Cerebellar cortex (tissue), 1 donor: ENCODE measurements at regions not wholly inside any gene's neighbourhood (a gene's known extent, or its start where the extent isn't known, plus 50 kb on each side); places are given as distances from the start of the nearest gene placed in this dataset.

ENCODE experiments used
- DNase-seq: peaks from one replicate; pipeline ENCODE4 v3.0.0-alpha.2; 2015; ENCODE audit warnings: low spot score

GRCh38 chr21:25024639-25025038 is 582.6 kb downstream of the MRPL39 start:
- DNase-seq, result no peak

DNA sequence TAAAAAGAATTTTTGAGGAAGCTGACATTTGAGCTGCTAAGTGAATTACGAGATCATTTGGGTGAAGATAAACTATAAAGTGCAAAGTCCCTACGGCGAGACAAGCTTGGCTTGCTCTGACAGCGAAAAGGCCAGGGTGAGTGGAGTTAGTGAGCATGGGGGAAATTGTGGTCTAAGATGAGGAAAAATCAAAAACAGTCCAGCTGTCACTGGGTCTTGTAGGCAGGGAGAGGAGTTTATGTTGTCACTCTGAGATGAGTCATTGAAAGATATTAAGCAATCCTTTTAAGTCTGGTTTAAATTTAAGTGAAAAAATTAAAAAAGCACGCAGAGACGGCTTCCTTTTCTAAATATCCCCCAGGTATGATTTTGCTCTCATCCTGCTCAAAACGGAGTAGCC is 601.9 kb downstream of the MRPL39 start:
- DNase-seq, result no peak

DNA sequence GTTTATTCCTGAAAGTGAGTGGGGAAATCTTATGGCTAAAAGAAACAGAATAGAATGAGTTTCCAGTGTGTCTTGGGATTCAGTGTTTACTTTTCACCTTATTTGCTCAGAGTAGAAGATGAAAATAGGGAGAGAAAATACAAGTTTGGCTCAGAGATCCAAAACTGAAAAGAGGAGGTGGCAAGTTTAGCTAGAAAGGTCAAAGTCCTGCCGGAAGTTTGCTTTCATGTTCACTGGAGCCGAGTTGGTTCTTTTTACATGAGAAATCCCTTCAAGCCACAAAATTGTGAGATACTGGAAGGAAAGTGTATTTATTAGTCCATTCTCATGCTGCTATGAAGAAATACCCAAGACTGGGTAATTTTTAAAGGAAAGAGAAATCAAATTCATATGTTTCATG is 604.6 kb downstream of the MRPL39 start:
- DNase-seq, result no peak

GRCh38 chr21:24995216-24995615 is 612.1 kb downstream of the MRPL39 start:
- no peak for DNase-seq

DNA sequence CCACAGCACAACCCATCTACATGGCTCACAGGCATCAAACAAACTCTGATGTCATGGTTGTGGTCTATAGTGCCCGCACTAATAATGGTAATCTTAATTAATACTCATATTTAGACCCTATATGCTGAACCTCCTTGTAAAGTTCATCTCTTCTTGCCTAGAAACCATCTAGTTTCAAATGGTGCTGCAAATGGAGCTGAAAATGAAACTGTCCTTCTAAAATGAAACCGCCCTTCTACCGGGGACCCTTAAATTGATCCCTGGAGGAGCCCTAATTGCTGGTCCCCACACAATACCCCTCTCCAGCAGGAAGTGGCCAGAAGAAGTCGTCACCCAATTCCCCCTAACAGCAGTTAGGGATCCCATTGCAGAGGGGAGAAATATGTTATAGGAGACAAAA is 612.6 kb downstream of the MRPL39 start:
- DNase-seq, result no peak

GRCh38 chr21:24989516-24989915 is 617.8 kb downstream of the MRPL39 start:
- DNase-seq, result no peak

DNA sequence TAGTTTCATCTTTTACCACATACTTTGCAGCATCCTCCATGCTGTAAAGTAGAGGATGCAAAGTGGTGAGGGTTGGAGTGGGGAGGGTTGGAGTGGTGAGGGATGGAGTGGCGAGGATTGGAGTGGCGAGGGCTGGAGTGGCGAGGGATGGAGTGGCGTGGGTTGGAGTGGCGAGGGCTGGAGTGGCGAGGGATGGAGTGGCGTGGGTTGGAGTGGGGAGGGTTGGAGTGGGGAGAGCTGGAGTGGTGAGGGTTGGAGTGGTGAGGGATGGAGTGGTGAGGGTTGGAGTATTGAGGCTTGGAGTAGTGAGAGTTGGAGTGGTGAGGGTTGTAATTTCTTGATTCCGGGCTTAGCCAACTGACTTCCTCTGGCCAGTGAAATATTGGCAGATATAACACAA is 618.3 kb downstream of the MRPL39 start:
- no peak for DNase-seq

- no peak for DNase-seq
Measured at GRCh38 chr21:24976238-24976637, 631.0 kb downstream of the MRPL39 start.

GRCh38 chr21:24969068-24969467 is 638.2 kb downstream of the MRPL39 start:
- DNase-seq, result no peak

DNA sequence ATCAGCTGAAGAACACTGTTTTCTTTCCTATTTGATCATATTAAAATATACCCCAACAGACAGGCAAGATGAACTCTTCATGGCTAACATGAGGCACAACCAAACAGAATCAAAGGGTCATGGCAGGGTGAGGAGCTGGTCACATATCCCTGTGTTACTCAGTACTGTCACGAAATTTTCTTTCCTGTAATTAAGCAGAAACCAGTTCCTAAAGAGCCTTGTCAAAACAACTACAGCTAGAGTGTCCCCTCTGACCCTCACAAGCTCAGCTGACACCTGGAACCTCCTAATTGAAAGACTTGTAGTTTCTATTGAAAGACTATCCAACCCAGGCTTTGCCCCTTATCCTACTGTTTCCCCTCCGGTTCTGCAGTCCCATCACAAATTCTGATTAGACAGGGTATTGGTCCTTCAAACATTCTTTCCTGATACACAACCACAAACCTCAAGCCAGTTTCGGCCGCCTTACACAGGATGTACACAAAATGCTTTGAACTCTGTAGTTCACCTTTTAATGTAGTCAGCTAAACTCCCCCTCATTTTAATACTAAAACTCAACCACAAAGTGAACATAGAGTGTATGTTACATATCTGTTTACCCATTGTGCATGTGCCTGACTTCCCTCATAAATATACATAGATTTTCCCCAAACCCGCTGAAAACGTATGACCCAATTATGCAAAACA is 651.9 kb downstream of the MRPL39 start:
- no peak for DNase-seq

DNA sequence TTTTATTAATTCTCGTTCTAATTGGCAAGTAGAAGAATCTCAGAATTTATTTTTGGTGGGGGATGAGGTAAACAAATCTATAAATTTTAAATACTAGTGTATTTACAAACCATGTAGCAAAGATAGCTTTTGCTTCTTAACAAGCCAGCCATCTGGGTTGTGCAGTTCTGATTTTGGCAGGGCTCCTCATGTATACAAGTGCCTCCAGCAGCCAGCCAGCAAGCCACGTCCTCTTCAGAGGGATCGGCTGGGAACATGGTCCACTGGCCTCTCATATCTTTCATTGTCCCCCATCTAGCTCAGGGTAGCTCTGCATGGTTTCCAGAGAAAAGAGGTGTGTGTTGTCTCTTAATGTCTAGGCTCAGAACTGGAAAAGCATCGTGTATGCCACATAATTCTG is 659.1 kb downstream of the MRPL39 start:
- DNase-seq, result no peak

DNA sequence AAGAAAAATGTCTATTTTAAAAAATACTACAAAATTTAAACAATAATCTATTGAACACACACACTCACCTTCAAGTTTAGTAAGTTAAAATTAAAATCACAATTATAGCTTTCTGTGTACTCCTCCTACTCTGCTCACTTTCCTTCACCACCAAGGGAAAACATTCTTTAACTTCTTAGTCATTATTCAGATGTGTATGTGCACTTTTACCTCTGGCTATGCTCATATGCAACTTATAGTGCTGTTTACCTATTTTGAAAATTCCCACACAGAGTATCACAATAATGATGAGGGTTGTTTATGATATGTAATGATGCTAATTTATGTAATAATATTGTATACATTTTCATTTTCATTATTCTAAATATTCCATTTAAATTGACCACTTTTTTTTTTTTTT is 661.4 kb downstream of the MRPL39 start:
- DNase-seq, result no peak

DNA sequence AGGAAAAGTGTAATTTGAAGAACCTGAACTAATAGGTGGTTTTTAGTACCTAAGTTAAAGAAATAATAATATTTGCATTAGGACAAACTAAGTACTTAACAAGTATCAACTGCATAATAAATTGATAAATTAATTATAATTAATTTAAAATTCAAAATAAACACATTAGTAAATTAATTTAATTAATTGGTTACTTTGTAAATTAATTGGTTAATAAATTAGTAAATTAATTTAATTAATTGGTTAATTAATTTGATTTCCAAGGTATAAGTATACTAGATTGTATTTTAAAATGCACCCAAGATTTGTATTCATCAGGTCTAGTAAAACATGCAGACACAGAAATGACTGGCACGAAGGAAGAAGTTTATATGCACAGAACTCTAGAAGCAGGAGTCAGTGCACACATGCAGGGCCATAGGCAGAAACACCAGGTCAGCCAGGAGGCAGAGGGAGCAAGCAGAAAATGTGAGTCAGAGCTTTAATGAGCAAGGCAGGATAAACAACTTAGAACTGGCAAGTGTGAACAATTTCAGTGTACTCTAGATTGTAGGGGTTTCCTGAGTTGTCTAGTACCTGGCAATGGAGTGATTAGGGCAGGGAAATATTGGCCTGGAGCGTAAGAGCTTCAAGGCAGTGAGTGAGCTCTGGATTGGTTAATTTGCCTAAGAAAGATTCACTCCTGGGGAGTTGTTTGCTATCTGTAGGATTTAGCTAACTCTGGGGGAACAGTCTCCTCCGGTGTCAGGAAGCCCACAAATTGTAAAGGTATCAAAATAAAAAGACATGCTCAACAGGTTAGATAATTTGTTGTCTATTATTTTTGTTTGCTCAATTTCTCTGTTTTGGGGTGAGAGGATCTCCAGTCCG is 665.7 kb downstream of the MRPL39 start:
- no peak for DNase-seq

- no peak for DNase-seq
Measured at GRCh38 chr21:24939291-24939690, 668.0 kb downstream of the MRPL39 start.

GRCh38 chr21:24938573-24938972 is 668.7 kb downstream of the MRPL39 start:
- DNase-seq, result no peak

GRCh38 chr21:24935991-24936390 is 671.3 kb downstream of the MRPL39 start:
- DNase-seq, result no peak

DNA sequence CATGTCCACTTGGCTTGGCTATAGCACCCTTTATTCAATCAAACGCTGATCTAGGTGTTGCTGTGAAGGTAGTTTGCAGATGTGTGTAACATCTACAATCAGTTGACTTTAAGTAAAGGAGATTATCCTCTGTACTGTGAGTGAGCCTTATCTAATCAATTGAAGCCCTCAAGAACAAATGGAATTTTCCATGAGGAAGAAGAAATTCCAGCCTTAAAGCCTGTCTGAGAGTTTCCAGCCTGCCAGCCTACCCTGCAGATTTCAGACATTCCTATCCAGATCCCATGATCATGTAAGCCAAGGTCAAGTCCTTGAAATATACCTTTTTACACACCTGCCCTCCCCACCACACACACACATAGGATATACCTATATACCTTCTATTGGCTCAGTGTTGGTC is 696.7 kb downstream of the MRPL39 start:
- DNase-seq, result no peak

DNA sequence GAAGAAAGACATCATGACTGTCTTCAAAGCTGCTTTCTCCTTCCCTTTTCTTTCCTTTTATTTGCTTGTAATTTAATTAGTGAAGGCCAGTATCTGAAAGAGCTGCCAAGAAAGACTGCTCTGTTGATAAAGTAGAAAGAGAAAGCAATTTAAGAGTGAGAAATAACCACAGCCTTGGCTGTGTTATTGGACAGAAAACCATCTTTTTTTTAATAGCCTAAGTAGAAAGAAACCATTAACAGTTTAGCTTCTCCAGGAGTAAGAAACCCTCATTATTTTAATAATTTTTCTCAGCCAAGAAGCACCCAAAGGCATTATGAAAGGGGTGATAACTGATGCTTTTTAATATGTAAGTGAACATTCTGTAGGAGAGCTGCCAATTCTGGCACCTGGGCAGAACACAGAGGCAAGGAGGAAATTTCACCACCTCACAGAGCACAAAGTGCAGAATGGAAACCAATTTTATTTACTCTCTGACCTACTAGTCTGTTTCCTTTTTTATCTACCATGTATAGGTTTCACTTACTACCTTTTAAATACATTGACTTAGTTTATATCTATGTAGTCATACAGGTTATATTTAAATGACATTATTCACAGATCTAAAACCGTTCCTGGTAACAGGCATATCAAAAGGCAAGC is 703.2 kb downstream of the MRPL39 start:
- no peak for DNase-seq

DNA sequence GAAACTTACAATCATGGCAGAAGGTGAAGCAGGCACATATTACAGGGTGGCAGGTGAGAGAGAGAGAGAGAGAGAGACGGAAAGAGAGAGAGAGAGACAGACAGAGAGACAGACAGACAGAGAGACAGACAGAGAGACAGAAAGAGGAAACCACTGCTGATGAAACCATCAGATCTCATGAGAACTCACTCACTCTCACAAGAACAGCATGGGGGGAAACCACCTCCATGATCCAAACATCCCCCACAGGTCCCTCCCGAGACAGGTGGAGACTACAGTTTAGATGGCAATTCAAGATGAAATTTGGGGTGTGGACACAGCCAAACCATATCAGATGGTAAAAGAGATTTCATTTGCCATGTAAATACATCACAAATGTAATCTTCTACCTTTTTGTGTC is 708.1 kb downstream of the MRPL39 start:
- DNase-seq, result no peak

DNA sequence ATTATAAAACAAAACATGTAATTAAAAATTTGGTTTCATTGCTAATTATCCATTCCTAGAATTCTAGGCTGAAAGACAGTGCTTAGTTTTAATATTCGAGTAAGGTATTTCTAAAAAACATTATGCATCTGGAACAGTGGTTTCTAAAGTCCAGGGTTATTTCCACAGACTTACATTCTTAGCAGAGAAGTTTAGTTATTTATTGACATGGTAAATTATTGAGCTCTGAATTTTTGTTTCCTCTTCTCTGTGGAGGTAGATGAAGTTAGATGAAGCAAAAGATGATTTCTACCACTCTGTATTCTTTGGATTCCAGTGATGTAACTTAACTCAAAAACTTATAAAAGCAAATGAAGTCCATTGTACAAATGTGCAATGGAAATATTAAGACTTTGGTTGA is 709.4 kb downstream of the MRPL39 start:
- DNase-seq, result no peak

- DNase-seq, result no peak
Measured at GRCh38 chr21:24896735-24897124, 710.6 kb downstream of the MRPL39 start.

DNA sequence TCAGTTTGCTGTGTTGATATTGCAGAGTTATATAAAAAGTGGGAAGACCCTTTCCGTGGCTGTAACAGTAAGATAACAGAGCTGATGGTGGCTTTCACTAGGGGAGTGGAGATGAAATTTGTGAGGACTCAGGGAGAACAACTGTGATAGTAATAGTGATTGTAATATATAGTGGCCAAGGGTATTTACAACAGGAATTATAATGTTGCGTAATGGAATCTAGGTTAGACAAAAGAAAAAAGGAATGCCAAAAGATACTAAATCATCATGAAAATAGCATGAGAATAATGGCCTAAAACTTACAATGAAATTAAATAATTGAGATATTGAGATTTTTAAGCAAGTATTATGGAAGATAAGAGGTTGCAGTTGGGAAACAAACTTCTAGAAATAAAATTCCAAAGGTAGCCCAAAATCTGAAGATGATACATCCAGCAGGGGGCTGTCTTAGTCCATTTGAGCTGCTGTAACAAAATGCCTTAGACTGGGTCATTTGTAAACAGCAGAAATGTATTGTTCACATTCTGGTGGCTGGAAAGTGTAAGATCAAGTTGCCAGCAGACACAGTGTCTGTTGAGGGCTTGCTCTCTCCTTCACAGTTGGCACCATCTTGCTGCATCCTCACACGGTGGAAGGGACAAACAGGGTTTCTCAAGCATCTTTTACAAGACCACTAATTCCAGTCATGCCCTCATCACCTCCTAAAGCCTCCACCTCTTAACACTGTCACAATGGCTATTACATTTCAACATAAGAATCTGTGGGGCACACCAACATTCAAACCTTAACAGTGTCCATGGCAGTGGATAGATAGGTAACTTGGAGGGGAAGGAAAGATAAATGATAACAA is 711.2 kb downstream of the MRPL39 start:
- no peak for DNase-seq
